Stimulated activated naive CD4-positive, alpha-beta T cell treated with Interleukin-2 at 50 U/mL for 16 hours (primary cell): ENCODE measurements at regions not wholly inside any gene's neighbourhood (a gene's known extent, or its start where the extent isn't known, plus 50 kb on each side); places are given as distances from the start of the nearest gene placed in this dataset.

Source experiments
- DNase-seq: peaks from one replicate; lab custom pipeline; 2025; lab: John Stamatoyannopoulos, UW

DNA sequence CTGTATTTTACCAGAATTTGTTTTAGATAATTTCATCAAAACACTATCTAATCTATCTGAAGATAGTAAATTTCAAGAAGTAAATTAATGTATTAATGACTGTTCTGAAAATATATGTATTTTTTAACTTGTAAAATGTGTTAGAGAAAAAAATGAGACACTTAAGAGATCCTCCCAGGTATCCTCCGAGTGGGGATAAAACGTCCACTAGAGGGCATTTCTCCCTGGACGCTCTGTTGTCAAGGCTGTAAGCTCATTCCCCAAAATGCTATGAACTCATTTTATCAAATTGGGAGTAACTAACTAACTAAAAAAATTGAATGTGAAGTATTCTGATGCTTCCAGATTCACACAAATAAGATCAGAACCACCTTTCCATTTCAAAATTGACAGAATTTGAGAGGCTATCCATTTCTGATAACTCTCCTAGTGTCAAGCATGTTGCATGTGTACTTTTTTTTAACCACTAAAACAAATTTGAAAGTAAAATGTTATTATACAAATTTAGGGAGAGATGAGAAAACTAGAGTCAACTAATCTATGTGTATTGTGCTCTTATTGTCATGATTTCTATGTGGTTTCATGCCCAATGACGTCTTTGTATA, 337.3 kb upstream of the HS3ST1 start:
- DNase-seq, result no peak

DNA sequence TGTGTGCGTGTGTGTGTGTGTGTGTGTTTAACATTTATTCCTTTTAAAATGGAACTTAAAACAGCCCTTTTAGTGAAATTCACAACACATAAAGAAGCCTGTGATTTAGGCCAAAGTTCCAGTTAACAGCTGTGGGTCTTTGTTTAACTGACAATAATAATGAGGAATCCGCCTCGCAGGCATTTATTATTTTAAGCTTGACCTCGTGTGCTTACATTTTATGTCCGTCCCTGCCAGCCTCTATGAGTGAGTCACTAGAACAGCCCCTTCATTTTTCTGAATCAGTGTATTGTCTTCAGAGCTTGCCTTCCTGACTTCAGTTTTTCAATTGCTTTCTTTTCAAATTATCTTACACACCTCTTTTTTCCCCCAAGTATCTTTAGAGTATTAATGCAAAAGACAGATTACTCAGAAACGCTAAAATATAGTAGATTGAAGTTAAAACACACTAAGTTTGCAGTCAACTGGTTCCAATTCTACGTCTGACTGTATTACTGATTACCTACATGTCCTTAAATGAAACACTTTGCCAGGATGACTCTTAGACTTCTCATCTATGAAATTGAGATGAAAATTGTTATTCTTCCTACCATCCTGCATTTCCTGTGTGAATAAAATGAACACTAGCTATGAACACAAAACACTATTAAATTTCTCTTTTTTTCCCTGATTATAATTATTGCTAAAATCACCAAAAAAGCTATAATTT, 319.6 kb upstream of the HS3ST1 start:
- DNase-seq, result no peak

DNA sequence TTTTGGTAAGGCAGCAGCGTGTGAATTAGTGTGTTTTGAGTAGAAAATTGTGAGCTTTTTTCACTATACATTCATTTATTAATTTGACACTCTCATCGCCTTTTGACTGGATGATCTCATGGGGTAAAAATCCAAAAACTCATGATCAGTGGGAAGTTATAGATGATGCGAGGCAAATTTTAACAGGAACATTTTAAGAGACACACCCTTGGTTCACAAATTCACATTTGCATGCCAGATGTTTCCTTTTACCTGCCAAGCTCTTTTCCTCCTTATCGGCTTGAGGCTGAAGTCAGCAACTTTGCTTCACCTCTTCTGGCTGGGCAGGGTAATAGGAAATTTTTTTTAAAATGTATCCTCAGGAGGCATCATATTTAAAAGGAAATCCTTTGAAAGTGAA, 318.0 kb upstream of the HS3ST1 start:
- no peak for DNase-seq

- no peak for DNase-seq
Observed at GRCh38 chr4:11743976-11744375, 315.3 kb upstream of the HS3ST1 start.

DNA sequence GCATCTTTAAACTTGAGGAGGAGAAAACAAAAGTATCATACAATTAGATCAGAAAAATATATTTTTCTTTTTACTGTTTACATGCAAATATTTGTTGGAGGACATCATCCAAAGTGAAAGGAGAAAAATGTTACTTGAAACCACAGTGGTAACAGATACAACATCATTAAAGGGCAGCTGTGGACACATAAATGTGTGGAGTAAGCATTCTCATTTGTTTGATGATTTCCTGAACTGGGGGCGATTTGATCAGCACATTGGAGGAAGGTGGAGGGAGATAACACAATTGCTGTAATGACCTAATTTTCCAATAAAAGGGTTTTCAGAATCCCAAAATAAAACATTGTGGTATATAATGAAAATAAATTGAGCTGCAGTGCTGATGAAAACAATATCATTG, 314.5 kb upstream of the HS3ST1 start:
- no peak for DNase-seq

- no peak for DNase-seq
Observed at GRCh38 chr4:11741190-11741652, 312.5 kb upstream of the HS3ST1 start.

DNA sequence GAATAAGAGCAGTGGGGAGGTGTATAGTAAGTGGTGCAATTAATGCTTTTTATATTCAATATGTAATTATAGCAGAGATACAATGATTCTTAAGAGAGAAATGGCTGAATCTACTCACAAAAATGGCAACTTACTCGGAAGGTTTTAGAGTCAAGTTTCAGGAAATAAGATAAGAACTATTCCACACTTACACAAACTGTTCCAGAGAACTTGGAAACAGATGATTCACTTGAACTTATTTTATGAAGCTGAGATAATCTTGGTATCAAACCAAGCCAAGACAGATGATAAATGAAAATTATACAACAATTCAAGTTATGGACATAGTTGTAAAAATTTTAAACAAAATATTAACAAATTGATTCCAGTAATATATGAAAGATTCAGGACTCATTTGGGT, 311.3 kb upstream of the HS3ST1 start:
- no peak for DNase-seq

DNA sequence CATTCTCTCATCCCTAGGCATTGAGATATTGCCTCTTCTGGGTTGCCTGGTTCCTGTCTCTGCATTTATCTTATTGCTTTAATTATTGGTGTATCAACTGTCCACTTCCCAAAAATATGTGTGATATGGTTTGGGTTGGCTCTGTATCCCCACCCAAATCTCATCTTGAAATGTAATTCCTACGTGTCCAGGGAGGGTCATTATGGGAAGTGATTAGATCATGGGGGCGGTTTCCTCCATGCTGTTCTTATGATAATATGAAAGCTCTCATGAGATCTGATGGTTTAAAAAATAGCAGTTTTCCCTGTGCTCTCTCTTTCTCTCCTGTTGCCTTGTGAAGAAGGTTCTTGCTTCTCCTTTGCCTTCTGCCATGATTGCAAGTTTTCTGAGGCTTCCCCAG, 308.3 kb upstream of the HS3ST1 start:
- DNase-seq, result no peak

- no peak for DNase-seq
Observed at GRCh38 chr4:11735651-11736050, 307.0 kb upstream of the HS3ST1 start.

- DNase-seq, result no peak
Observed at GRCh38 chr4:11732155-11732554, 303.5 kb upstream of the HS3ST1 start.

- no peak for DNase-seq
Observed at GRCh38 chr4:11730545-11730944, 301.9 kb upstream of the HS3ST1 start.

DNA sequence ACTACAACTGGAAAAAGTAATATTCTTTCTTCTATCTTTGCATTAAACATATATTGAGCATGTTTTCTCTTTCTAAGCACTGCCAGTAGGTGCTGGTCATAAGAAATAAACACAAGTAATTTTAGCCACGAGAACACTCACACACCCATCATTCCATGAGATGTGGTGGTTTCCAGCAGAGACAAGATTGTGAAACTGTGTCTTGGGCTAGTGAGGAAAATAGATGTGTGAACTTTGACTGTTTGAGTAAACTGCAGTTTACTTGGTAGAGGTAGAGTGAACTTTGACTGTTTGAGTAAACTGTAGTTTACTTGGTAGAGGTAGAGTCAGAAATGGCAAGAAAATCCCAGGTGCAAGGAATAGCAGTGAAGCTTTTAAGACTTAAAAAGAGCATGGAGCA, 300.9 kb upstream of the HS3ST1 start:
- DNase-seq, result no peak

GRCh38 chr4:11727903-11728564, 299.3 kb upstream of the HS3ST1 start:
- DNase-seq, result no peak

DNA sequence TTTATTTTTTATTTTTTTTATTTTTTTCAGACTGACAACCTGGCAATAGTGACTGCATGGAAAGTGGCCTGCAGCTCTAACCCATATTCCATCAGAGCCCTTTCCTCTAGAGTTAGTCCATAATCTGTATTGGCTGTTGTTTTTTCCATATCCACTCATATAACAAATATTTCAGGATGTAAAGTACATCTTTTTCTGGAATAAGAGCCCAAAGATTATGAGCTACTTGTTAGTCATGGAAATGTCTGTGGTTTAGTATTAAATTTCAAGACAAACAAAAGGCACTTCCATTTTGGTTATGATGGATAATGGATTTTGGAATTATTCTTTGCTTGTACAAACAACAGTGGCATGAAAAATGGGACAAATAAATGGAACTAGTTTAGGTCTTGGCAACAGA, 296.0 kb upstream of the HS3ST1 start:
- no peak for DNase-seq

GRCh38 chr4:11722223-11722622, 293.5 kb upstream of the HS3ST1 start:
- no peak for DNase-seq

DNA sequence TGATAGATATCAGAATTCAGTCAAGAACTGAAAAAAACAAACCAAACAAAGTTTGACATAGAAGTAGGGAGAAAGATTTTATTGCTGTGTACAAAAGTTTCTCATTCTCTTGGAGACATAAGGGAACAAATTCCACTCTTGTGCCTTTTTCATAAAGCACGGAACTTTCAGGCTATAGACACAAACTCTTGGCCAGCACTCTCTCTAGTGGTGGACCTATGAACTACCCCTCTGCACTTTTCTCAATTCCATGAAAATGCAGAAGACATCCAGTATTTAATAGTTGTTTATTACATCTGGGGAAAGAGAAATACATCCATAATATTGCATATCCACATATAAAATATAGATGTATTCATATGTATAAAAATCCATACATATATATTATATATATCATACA, 291.6 kb upstream of the HS3ST1 start:
- DNase-seq, result no peak

DNA sequence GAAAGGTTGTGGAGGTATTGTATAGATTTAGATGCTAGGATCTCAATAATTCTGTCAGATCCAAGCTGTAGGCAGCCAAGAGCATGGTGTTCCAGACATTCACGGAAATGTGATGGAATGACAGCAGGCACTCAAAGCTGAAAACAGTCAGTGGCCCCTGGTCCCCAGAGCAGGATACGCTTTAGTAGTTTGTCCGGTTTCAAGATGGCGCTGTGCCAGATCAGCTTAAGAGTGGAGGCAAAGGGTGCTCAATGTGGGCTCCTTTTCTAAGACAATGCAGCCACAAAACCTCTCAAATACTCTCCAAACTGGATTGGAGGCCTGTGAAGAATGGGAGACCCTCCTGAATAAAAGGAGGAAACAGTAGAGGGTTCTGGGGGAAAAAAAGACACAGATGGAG, 291.2 kb upstream of the HS3ST1 start:
- DNase-seq, result no peak

- no peak for DNase-seq
Observed at GRCh38 chr4:11715753-11716521, 287.2 kb upstream of the HS3ST1 start.

GRCh38 chr4:11710453-11711093, 281.9 kb upstream of the HS3ST1 start:
- no peak for DNase-seq

- no peak for DNase-seq
Observed at GRCh38 chr4:11704186-11704830, 275.6 kb upstream of the HS3ST1 start.

- no peak for DNase-seq
Observed at GRCh38 chr4:11702886-11703557, 274.3 kb upstream of the HS3ST1 start.
